GM13976 (cell line): ENCODE measurements at regions not wholly inside any gene's neighbourhood (a gene's known extent, or its start where the extent isn't known, plus 50 kb on each side); places are given as distances from the start of the nearest gene placed in this dataset.

ENCODE experiments used
- DNase-seq: peaks from one replicate; pipeline ENCODE4 v3.0.0; 2012; ENCODE audit warnings: low spot score
- in situ Hi-C: fragments of 300-500 bp; cut with MboI; formaldehyde crosslinking; loops from one replicate; pipeline ENCODE4 v1.12.0; 2022; ENCODE audit warnings: low sequenced_read_pairs, mixed read lengths, inconsistent platforms; ENCODE audit not compliant: unreplicated experiment
- TF ChIP-seq, protein P1 (sequence below): IDR thresholded peaks from 2 replicates; pipeline ENCODE4 v1.5.1; 2012; ENCODE audit warnings: borderline replicate concordance, mild to moderate bottlenecking; ENCODE audit not compliant: insufficient read depth; ENCODE audit errors: extremely low read depth, missing control alignments, control extremely low read depth

DNA sequence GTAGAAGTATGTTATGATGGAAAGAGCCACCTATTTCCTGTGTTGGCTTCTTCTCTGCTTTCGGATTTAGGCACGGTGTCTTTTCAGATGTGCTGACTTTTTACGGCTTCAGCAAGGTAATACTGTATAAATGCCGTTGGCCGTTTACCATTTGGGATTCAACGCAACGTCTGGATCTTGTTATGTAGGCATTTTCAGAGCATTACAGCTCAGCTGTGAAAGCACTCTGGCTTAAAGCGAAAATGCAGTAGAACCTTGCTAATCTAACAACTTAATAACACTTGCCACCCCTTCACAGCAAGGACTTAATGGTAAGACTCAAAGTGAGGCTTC lies 229.9 kb downstream of the EFCAB11 start:
- DNase-seq, result no peak
- TF ChIP-seq, protein P1, sequence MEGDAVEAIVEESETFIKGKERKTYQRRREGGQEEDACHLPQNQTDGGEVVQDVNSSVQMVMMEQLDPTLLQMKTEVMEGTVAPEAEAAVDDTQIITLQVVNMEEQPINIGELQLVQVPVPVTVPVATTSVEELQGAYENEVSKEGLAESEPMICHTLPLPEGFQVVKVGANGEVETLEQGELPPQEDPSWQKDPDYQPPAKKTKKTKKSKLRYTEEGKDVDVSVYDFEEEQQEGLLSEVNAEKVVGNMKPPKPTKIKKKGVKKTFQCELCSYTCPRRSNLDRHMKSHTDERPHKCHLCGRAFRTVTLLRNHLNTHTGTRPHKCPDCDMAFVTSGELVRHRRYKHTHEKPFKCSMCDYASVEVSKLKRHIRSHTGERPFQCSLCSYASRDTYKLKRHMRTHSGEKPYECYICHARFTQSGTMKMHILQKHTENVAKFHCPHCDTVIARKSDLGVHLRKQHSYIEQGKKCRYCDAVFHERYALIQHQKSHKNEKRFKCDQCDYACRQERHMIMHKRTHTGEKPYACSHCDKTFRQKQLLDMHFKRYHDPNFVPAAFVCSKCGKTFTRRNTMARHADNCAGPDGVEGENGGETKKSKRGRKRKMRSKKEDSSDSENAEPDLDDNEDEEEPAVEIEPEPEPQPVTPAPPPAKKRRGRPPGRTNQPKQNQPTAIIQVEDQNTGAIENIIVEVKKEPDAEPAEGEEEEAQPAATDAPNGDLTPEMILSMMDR, result no peak
- in situ Hi-C loops, result no loop called here

DNA sequence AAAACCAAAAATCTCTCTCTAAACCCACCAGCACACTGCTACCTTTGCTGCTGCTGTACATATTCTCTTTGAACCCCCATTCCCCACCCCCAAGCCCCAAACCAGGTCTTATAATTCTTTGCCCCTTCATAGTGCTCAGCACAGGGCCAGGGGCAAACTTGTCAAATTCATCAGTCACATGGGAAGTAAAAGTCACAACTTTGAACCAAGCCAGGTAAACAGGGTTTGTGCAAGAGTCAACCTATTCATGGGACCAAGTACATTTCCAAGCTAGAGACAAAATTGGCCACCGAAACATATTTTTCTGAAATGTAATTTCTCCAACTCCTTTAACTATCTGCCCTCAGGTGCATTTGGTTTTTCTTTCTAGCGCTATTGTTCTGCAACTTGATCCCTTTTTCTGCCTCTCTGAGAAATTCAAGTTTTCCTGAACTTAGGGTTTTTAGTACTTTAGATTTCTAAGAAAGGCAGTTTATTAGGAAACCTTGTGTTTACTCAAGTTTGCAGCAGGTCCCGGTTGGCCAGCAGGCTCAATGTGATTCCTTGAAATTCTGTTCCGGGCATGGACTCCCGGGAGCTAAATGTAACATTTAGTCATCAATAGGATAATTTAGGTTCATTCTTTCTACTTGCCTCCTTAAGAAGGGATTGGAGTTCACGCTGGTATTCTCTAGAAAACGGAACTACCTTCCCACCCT lies 230.5 kb downstream of the EFCAB11 start:
- DNase-seq, result no peak
- TF ChIP-seq, protein P1, result no peak
- in situ Hi-C loops, result no loop called here

DNA sequence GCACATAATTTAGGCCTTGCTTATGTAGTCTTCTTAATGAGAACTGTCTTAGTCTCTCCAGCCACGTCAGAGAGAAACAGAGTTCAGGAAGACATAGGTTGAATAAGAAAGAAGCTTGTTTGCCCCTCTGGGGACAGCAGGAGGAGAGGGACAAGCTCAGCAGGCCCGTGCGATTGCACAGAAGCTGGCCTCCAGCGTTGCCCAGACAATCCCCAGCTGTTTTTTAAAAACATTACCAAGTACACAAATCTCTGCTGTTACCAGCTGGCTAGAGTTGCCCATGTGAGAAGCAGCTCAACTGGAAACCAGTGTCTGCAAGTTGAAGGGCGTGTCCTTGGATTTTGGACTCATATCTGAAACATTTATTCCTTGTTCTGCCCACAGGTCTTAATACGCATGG lies 232.6 kb downstream of the EFCAB11 start:
- TF ChIP-seq, protein P1, result no peak
- DNase-seq, result no peak
- in situ Hi-C loops, result no loop called here

DNA sequence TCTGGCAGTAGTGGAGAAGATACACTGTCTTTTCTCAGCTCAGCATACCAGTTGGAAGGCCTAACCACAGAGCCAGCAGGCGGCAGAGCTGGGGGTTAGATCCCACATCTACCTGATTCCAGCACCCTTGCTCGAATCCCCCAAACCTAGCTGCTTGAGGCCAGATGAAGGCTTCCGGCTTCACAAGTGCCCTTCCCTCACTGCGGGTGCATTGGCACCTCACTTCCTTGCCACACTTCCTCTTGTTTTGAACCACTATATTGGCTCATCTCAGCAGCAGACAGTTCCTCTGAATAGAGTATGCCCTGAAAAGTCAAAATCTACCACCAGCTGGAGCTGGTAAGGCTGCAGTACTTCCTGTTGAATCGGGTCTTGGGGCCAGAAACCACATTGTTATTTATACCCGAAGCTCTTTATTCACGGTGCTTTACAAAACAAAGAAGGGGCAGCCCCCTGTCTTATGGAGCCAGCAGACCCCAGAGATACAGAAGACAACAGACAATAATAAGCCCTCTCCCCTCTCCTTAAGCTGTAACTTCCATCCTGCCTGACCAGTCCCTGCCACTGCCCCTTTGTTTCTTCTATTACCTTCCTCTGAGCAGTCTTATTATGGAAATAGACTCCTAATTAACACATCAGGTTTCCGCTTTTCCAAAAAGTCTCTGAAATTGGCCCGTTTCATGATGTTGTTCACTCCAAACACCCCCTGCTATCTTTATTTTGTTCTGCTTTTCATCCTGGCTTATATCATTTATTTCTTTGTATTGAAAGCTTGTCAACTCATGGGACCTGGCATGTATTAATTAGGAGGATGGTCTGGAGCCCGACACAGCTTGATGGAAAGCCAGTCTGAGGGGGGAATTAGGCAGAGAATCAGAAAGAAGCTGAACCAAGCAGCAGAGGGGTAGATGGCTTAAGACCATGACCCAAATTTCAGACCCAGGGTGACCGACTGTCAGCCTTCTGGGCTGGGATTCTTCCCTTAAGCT lies 233.5 kb downstream of the EFCAB11 start:
- in situ Hi-C loops, result no loop called here
- TF ChIP-seq, protein P1, result no peak
- peak; percentile 40 for DNase-seq

DNA sequence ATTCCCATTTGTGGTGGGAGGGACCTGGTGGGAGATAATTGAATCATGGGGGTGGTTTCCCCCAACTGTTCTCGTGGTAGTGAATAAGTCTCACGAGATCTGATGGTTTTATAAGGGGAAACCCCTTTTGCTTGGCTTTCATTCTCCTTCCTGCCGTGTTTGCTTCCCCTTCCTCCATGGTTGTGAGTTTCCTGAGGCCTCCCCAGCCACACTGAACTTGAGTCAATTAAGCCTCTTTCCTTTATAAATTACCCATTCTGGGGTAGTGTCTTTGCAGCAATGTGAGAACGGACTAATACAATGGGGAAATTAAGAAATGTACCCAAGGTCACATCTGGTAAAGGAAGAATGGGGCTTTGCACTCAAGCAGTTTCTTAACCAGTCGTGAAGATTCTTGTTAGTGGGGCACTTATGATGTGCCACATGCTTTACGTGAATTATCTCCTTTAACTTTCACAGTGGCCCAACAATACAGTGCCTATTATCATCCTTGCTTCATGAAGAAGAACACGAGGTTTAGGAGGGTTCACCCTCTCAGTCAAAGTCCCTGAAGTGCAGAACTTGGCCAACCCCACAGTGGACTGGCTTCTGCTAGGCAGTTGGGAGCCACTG lies 234.3 kb downstream of the EFCAB11 start:
- TF ChIP-seq, protein P1, result no peak
- in situ Hi-C loops, result no loop called here
- DNase-seq, result no peak

DNA sequence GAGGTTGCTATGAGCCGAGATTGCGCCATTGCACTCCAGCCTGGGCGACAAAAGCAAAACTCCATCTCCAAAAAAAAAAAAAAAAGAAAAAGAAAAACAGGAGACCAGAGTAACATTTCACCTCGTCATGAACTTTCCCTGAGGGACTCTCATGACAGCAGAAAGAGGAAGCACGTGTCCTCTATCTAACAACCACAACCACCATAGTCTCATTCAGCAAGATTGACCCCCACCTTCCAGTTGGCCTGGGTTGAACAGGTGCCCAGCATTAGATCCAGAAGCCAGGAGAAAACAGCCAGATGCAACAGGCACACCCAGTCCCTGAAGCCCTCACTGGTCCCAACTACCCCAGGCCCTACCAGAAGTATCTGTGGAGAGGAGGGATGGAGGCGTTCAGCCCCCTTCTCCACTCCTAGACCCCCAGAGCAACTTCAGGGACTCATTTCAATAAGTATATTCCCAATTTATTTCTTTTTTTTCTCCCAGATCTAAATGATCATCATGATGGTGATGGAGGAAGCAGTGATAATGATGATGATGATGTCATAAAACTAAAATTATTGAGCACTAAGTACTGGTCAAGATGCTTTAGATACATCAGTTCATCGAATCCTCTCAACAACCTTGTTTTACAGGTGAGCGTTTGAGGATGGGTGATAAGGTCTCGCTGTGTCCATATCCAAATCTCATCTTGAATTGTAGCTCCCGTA lies 235.0 kb downstream of the EFCAB11 start:
- TF ChIP-seq, protein P1, result no peak
- peak; percentile 40 for DNase-seq
- in situ Hi-C loops, result no loop called here
